CD4-positive, alpha-beta T cell treated with Interleukin-15 for 4 hours (primary cell): ENCODE measurements at regions not wholly inside any gene's neighbourhood (a gene's known extent, or its start where the extent isn't known, plus 50 kb on each side); places are given as distances from the start of the nearest gene placed in this dataset.

Experiments used
- DNase-seq: peaks from one replicate; pipeline ENCODE4 v3.0.0-alpha.2; 2020; ENCODE audit warnings: low spot score

GRCh38 chr14:105844810-105845724 lies 318.7 kb downstream of the TMEM121 start:
- DNase-seq = no peak

- no peak for DNase-seq
These were observed 319.4 kb downstream of the TMEM121 start for GRCh38 chr14:105845725-105846309.

- no peak for DNase-seq
These were observed 319.9 kb downstream of the TMEM121 start for GRCh38 chr14:105846312-105846711.

- no peak for DNase-seq
These were observed 321.0 kb downstream of the TMEM121 start for GRCh38 chr14:105847400-105847799.

- no peak for DNase-seq
These were observed 322.2 kb downstream of the TMEM121 start for GRCh38 chr14:105848570-105848969.

- no peak for DNase-seq
These were observed 323.7 kb downstream of the TMEM121 start for GRCh38 chr14:105849933-105850626.

- DNase-seq = no peak
These were observed 324.6 kb downstream of the TMEM121 start for GRCh38 chr14:105850853-105851581.

GRCh38 chr14:105851716-105852377 lies 325.5 kb downstream of the TMEM121 start:
- DNase-seq = no peak

GRCh38 chr14:105852378-105853088 lies 326.1 kb downstream of the TMEM121 start:
- DNase-seq = no peak

- no peak for DNase-seq
These were observed 326.9 kb downstream of the TMEM121 start for GRCh38 chr14:105853089-105853906.

GRCh38 chr14:105853907-105854599 lies 327.7 kb downstream of the TMEM121 start:
- no peak for DNase-seq

GRCh38 chr14:105854600-105855245 lies 328.3 kb downstream of the TMEM121 start:
- no peak for DNase-seq

- no peak for DNase-seq
These were observed 329.0 kb downstream of the TMEM121 start for GRCh38 chr14:105855246-105855892.

GRCh38 chr14:105855893-105856675 lies 329.7 kb downstream of the TMEM121 start:
- DNase-seq = no peak

GRCh38 chr14:105856676-105857219 lies 330.4 kb downstream of the TMEM121 start:
- DNase-seq = no peak

GRCh38 chr14:105857220-105857825 lies 330.9 kb downstream of the TMEM121 start:
- peak; percentile 27 for DNase-seq
